ENCODE measurements at regions not wholly inside any gene's neighbourhood (a gene's known extent, or its start where the extent isn't known, plus 50 kb on each side); places are given as distances from the start of the nearest gene placed in this dataset.

DNA sequence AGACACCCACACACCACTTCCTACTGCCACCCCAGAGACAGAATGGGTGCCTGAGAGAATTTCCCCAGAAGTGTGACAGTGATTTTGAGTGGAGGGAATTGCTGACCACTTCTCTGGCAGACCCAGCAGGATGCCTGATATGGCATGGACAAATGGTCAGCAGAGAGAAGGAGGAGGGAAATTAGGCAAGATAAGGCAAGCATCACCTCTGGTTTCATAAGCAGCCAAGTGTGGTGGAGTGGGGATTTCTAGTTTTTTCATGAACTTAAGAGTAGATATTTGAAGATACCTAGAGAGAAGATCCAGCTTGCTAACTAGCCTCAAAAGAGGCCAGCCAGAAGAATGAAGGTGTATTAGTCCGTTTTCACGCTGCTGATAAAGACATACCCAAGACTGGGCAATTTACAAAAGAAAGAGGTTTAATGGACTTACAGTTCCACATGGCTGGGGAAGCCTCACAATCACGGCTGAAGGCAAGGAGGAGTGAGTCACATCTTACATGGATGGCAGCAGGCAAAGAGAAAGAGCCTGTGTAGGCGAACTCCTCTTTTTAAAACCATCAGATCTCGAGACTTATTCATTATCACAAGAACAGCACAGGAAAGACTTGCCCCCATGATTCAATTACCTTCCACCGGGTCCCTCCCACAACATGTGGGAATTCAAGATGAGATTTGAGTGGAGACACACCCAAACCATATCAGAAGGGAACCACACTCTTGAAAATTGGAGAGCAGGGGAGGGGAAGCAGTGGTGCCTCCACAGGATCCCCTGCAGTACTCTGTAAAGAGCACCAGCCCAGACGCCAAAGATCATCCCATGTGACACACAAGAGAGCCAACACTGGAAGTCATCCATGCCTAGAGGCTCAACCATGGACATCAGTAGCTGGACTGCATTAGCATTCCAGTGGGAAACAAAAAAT is 64.2 kb downstream of the RBM43 start:
- CTCF ChIA-PET: no interaction called here

DNA sequence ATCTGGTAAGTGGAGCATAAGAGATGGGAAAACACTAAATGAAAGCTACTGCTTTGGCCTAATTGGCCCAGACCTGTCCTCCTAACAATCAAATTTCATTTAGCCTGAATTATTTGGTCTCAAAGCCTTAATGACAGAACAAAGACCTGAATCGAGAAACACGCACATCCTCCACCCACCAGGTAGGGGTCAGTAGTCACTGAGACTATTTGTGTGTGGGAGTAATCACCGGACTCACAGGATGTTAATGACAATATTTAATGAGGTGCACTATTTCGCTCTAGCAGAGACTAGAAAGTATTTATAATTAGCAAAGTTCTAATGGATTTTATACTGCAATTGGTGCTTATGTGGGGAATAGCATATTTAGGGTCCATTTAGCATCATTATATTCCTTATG is 68.1 kb downstream of the RBM43 start:
- H3K4me3 Mint-ChIP-seq: no peak overlapping the region
- H3K36me3 Mint-ChIP-seq: no peaks in the 10 kb centered on the region
- DNase-seq: no peak
- H3K27me3 Mint-ChIP-seq: peaks cover 4% of the 10 kb centered on the region
- no peaks in the 10 kb centered on the region for H3K9me3 Mint-ChIP-seq
- H3K4me1 Mint-ChIP-seq: no peaks in the 10 kb centered on the region
- no peak overlapping the region for H3K27ac Mint-ChIP-seq
- CTCF ChIA-PET: no interaction called here

More for the DNA sequence above, 64.2 kb downstream of the RBM43 start:
- Mint-ChIP-seq H3K4me1 (no peaks in the 10 kb centered on the region), H3K4me3 (no peak overlapping the region), H3K36me3 (no peaks in the 10 kb centered on the region), H3K9me3 (no peaks in the 10 kb centered on the region), H3K27ac (no peak overlapping the region), H3K27me3 (peaks cover 6% of the 10 kb centered on the region)
- DNase-seq: no peak

DNA sequence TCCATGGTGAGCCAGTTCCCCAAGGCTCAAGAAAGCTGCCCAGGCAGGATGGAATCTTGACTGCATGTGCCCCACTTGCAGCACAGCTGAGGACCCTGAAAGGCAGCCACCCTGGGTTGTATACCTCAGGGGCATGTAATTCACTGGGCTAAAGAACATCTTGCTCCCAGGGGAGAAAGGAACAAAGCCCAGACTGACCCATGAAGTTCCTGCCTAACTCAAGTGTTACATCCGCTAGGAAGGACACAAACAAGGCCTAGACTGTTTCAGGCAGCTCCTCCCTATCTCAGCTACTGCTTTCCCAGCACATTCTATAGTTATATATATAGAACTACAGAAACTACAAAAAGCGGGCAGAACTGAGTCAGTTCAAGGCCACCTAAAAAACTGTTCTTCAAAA is 69.0 kb downstream of the RBM43 start:
- peaks cover 4% of the 10 kb centered on the region for H3K27me3 Mint-ChIP-seq
- no peak for DNase-seq
- no peaks in the 10 kb centered on the region for H3K4me1 Mint-ChIP-seq
- H3K9me3 Mint-ChIP-seq: no peaks in the 10 kb centered on the region
- H3K4me3 Mint-ChIP-seq: no peak overlapping the region
- no peak overlapping the region for H3K27ac Mint-ChIP-seq
- H3K36me3 Mint-ChIP-seq: no peaks in the 10 kb centered on the region
- CTCF ChIA-PET: no interaction called here

DNA sequence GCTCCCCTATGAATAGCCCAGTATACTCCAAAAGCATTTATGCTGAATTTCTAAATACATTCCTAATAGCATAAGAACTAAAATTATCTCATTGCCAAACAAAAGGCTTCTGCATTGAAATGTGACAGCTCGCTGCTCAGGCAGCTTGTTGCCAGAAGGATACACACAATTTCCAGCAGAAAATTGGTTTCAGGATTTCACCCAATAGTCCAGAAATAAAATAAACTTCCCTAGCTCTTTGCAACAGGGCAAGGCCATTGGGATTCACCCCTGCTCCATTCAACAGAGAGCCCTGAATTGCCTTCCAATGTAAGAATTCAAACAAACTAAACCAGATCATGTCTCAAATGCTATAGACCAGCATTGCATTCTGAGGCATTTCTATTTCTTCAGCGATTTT is 70.7 kb downstream of the RBM43 start:
- no peak for DNase-seq
- CTCF ChIA-PET: no interaction called here
- Mint-ChIP-seq H3K27me3 (peaks cover 4% of the 10 kb centered on the region), H3K36me3 (no peaks in the 10 kb centered on the region), H3K4me1 (no peaks in the 10 kb centered on the region), H3K4me3 (no peak overlapping the region), H3K9me3 (no peaks in the 10 kb centered on the region), H3K27ac (no peak overlapping the region)

DNA sequence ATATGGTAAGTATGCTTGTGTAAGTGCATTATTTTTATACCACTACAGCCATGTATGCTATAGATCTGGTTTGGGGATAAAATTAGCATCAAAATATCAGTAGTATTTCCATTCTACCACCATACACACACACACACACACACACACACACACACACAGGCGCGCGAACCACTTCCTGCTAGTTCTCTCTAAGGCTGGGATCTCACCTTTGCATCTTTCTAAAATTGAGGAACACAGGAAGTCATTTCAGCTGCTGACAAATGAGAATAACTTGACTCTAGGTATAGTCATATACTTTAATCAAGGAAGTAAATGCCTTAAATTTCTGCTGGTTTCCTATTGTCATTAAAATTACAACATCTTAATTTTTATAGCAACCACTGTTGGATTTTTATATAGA is 72.5 kb downstream of the RBM43 start:
- H3K4me1 Mint-ChIP-seq: no peaks in the 10 kb centered on the region
- H3K4me3 Mint-ChIP-seq: no peak overlapping the region
- no peaks in the 10 kb centered on the region for H3K9me3 Mint-ChIP-seq
- CTCF ChIA-PET: no interaction called here
- H3K36me3 Mint-ChIP-seq: no peaks in the 10 kb centered on the region
- DNase-seq: peak; percentile 41
- H3K27me3 Mint-ChIP-seq: no peaks in the 10 kb centered on the region
- no peak overlapping the region for H3K27ac Mint-ChIP-seq

DNA sequence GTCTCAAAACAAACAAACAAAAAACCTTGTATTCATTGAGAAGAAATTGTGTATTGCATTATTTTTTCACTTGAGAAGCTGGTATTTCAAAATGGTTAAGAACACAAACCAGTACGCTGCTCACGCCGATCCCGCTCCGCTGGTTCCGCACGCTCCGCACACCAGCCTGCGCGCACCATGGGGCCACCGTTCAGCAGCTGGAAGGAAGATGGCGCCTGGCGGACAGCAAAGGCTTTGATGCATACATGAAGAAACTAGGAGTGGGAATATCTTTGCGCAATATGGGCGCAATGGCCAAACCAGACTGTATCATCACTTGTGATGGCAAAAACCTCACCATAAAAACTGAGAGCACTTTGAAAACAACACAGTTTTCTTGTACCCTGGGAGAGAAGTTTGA is 75.7 kb downstream of the RBM43 start:
- no peaks in the 10 kb centered on the region for H3K27me3 Mint-ChIP-seq
- DNase-seq: no peak
- no peaks in the 10 kb centered on the region for H3K36me3 Mint-ChIP-seq
- H3K9me3 Mint-ChIP-seq: no peaks in the 10 kb centered on the region
- CTCF ChIA-PET: no interaction called here
- no peak overlapping the region for H3K27ac Mint-ChIP-seq
- no peaks in the 10 kb centered on the region for H3K4me1 Mint-ChIP-seq
- no peak overlapping the region for H3K4me3 Mint-ChIP-seq

DNA sequence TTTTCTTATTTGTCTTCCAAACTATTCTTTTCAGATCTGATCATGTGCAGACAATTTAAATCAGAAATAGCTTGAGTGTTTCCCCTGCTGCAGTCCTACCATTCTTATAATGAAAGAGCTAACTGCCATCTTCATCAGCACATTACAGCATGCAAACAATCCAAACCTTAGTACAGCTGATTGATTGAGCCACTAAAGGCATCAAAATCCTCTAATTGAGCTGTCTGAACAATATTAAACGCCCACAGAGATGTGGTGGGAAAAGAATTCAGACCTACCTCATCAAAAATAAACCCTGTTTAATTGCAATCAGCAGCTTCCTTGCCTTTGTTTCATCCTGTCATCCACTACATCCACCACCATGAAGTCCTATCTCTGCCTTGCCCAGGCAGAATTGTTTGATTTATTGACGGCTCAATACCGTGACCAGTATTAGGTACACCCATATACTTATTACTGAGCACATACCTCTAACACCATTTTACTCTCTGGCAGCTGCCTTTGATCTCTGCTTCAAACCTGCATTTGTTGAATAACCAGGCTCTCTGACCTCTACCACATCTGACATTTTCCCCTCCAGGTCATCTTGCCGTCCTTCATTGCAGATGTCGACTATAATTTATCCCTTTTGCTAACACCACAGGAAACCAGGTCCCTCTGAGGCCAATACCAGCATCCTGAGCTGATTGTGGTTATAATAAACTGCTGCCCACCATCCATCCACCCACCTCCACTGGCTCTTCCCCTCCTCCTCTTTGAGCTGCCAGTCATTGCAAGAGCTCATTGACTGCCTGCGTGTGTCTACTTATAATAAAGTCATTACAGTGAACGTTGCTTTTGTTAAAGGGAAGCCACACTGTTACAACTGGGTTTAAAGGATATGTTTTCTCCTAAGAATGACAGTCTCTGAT is 78.5 kb downstream of the RBM43 start:
- DNase-seq: no peak
- H3K9me3 Mint-ChIP-seq: no peaks in the 10 kb centered on the region
- no peaks in the 10 kb centered on the region for H3K4me1 Mint-ChIP-seq
- no peaks in the 10 kb centered on the region for H3K27me3 Mint-ChIP-seq
- no peak overlapping the region for H3K27ac Mint-ChIP-seq
- H3K36me3 Mint-ChIP-seq: no peaks in the 10 kb centered on the region
- H3K4me3 Mint-ChIP-seq: no peak overlapping the region
- CTCF ChIA-PET: no interaction called here

DNA sequence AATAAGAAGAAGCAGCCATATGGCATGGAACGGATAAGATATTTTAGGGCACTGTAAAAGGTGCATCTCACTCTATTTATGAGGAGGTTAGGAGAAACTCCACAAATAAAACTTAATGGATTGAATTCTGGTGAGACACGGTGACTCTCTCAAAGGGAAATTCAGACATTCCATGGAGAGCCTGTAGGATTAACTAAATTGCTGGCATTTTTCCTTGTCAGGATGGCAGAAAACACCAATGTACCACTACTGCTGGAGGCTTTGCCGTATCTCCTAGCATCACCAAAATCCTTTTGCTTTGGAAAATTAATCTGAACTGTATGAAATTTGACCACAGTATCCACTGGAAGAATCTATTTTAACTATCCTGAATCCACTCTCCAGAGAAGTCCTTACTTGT is 79.3 kb downstream of the RBM43 start:
- Mint-ChIP-seq H3K27me3 (no peaks in the 10 kb centered on the region), H3K4me1 (no peaks in the 10 kb centered on the region), H3K36me3 (no peaks in the 10 kb centered on the region), H3K4me3 (no peak overlapping the region), H3K27ac (no peak overlapping the region), H3K9me3 (no peaks in the 10 kb centered on the region)
- CTCF ChIA-PET: no interaction called here
- no peak for DNase-seq

DNA sequence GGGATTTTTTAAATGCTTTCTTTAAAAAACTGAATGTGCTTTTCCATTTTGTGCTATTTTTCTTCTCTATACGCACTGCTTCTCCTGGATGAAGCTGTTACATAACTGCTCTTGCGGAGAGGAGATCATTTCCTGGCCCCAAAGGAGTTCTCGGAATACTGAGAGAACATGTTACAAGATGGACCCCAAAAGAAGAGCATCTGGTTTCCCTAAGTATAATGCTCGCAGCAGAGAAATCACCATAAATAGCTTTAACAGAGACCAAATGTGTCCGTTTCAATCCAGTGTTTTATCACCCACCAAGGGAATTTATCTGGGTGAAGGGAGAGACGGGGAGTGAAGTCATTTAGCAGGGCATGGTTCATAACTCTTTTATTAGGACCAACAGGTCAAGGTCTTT is 80.1 kb downstream of the RBM43 start:
- Mint-ChIP-seq H3K36me3 (no peaks in the 10 kb centered on the region), H3K27me3 (no peaks in the 10 kb centered on the region), H3K4me3 (no peak overlapping the region), H3K9me3 (no peaks in the 10 kb centered on the region), H3K4me1 (no peaks in the 10 kb centered on the region), H3K27ac (no peak overlapping the region)
- no peak for DNase-seq
- CTCF ChIA-PET: no interaction called here

DNA sequence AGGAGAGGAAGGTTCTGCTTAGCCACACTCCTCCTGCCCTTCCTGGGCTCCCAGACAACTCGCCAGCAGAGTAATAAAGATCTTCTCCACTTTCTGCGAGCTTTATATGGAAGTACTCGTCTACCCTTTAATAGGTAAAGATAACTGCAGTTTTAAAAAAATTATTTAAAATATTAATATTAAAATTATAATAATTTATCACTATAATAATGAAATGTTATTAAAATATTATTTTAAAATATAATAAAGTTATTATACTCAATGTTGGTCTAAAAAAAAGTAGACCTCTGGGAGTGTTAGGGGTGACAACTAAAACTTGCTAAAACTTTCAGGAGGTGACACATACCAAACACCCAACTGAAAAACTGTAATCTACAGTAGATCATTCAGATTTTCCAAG is 81.5 kb downstream of the RBM43 start:
- no peak for DNase-seq
- Mint-ChIP-seq H3K4me1 (no peaks in the 10 kb centered on the region), H3K9me3 (no peaks in the 10 kb centered on the region), H3K27me3 (peaks cover 8% of the 10 kb centered on the region), H3K4me3 (no peak overlapping the region), H3K36me3 (no peaks in the 10 kb centered on the region), H3K27ac (no peak overlapping the region)
- CTCF ChIA-PET: interaction anchor here (1.0 kb wide), 1 partner anchor 11 kb away, joined by 3 read pairs; no protein-coding TSS in a partner anchor

DNA sequence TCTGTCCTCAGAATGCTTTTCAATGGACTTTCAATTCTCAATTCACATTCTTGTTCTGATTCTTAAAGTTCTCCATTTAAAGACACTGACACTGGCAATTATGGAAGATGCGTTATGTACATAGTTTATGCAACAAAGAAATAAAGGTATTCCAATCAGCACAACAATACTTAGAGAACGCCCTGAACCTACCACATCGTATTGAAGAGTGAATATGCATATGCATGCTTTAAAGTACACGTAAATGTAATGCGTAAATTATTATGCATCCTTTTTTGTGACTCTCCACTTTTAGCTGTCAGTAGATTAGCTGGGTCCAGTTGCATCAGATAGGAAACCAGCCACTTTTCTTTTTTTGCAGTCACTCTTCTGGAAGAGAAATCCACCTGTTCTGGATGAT is 83.5 kb downstream of the RBM43 start:
- Mint-ChIP-seq H3K36me3 (no peaks in the 10 kb centered on the region), H3K4me1 (no peaks in the 10 kb centered on the region)

DNA sequence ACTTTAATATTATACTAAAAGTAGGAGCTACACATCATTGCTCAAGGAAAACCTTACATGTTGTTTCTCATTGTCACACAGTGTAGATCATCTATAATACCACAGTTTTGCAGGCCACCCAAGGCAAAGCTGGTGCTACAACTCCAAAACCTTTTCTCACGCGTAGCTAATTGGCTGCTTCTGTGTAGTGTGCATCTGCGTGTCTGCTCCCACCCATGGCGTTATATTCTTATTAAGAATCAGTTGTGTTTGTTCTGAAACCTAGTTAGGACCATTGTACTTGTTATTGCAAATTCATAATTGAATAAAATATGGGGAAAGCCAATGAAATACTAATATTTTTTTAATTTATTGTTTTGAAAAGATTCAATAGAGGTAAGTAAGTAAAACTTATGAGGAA is 83.9 kb downstream of the RBM43 start:
- no peak for DNase-seq
- no peak overlapping the region for H3K27ac Mint-ChIP-seq
- H3K4me1 Mint-ChIP-seq: no peaks in the 10 kb centered on the region
- CTCF ChIA-PET: interaction anchor here (0.7 to 0.8 kb wide), 2 partner anchors 34 to 61 kb away, joined by 3 read pairs; no protein-coding TSS in a partner anchor
- H3K4me3 Mint-ChIP-seq: no peak overlapping the region
- no peaks in the 10 kb centered on the region for H3K9me3 Mint-ChIP-seq
- H3K36me3 Mint-ChIP-seq: no peaks in the 10 kb centered on the region
- peaks cover 20% of the 10 kb centered on the region for H3K27me3 Mint-ChIP-seq

More for the DNA sequence above, 83.5 kb downstream of the RBM43 start:
- Mint-ChIP-seq H3K4me3 (no peak overlapping the region), H3K9me3 (no peaks in the 10 kb centered on the region), H3K27ac (no peak overlapping the region), H3K27me3 (peaks cover 20% of the 10 kb centered on the region)
- CTCF ChIA-PET: no interaction called here
- DNase-seq: no peak

DNA sequence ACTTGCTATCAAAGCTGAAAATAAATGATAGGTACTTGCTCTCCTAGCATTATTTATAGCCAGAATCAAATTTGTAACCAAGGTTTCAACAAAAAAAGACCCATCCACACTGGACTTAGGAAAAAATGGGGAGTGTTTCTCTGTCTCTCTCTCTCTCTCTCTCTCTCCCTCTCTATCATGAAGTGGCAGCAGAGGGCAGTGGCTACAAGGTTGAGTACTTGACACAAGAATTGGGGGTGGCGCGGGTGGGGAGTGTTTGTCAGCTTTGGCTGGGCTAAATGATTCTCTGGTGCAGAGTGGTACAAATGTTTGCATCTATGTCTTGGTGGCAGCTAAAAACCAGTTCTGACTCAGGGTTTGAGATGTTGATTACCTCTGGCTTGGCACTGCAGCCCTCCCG is 85.0 kb downstream of the RBM43 start:
- no peaks in the 10 kb centered on the region for H3K4me1 Mint-ChIP-seq
- no peak overlapping the region for H3K27ac Mint-ChIP-seq
- peaks cover 20% of the 10 kb centered on the region for H3K27me3 Mint-ChIP-seq
- no peak for DNase-seq
- H3K9me3 Mint-ChIP-seq: no peaks in the 10 kb centered on the region
- no peaks in the 10 kb centered on the region for H3K36me3 Mint-ChIP-seq
- CTCF ChIA-PET: no interaction called here
- no peak overlapping the region for H3K4me3 Mint-ChIP-seq

DNA sequence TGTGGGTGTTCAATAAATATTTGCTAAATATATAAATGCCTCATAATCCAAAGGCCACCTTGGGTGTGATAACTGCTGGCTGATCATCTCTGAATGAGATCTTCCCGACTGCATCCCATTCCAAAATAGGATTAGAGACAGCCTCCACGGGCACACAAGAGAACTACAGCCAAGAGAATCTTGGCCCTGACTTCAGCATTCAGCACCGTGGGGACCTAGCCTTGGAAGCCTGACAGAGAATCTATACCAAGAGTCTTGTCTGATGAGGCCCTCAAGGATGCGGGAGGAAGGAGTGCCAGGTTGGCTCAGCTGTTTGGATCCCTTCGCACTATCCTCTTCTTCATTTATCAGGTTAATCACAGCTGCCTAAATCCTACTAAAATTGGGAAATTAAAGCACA is 85.8 kb downstream of the RBM43 start:
- Mint-ChIP-seq H3K4me1 (no peaks in the 10 kb centered on the region), H3K27ac (no peak overlapping the region), H3K36me3 (no peaks in the 10 kb centered on the region), H3K4me3 (no peak overlapping the region), H3K27me3 (peaks cover 20% of the 10 kb centered on the region), H3K9me3 (no peaks in the 10 kb centered on the region)
- CTCF ChIA-PET: no interaction called here
- no peak for DNase-seq

DNA sequence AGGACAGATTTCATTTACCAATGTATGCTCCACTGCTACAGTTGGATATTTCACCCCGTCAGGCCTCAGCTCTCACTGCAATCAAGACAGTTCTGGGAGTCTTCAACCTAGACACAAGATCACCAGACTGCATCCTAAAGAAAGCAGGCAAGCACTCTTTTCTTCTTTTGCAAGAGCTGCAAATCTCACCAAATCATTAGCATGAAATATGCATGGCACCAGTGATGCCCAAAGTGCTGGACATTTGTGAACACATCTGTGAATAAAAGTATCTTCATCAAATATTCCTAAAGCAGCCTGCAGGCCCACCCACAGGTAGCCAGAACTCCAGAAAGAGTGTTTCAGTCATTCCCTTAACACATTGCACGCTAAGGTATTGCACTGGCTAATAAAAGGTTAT is 87.5 kb downstream of the RBM43 start:
- H3K27ac Mint-ChIP-seq: no peak overlapping the region
- no peak overlapping the region for H3K4me3 Mint-ChIP-seq
- no peaks in the 10 kb centered on the region for H3K9me3 Mint-ChIP-seq
- H3K36me3 Mint-ChIP-seq: no peaks in the 10 kb centered on the region
- H3K4me1 Mint-ChIP-seq: no peaks in the 10 kb centered on the region
- DNase-seq: no peak
- CTCF ChIA-PET: no interaction called here
- H3K27me3 Mint-ChIP-seq: peaks cover 20% of the 10 kb centered on the region
